BE2C (cell line): ENCODE measurements at regions not wholly inside any gene's neighbourhood (a gene's known extent, or its start where the extent isn't known, plus 50 kb on each side); places are given as distances from the start of the nearest gene placed in this dataset.

Experiments
- DNase-seq: peaks from one replicate; pipeline ENCODE4 v3.0.0-alpha.2; 2020
- H3K27me3 ChIP-seq: fragments of 250-450 bp; sonication (Bioruptor Pico); 2 replicates; pipeline ENCODE4 v1.5.1; 2020; ENCODE audit warnings: mild to moderate bottlenecking
- H3K36me3 ChIP-seq: fragments of 250-450 bp; sonication (Bioruptor Pico); 2 replicates; pipeline ENCODE4 v1.5.1; 2020; ENCODE audit warnings: mild to moderate bottlenecking
- H3K4me1 ChIP-seq: fragments of 250-450 bp; sonication (Bioruptor Pico); 2 replicates; pipeline ENCODE4 v1.5.1; 2020
- H3K4me3 ChIP-seq: 2 replicates; pipeline ENCODE4 v1.5.1; 2011; ENCODE audit warnings: low read depth, low read length
- H3K9me3 ChIP-seq: fragments of 250-450 bp; sonication (Bioruptor Pico); 2 replicates; pipeline ENCODE4 v1.5.1; 2020
- CTCF ChIP-seq: IDR thresholded peaks from 2 replicates; pipeline ENCODE4 v1.5.1; 2012; ENCODE audit warnings: mild to moderate bottlenecking, low read depth, low read length

- Histone ChIP-seq H3K4me3 (no peak overlapping the region), H3K4me1 (no peaks in the 10 kb centered on the region), H3K9me3 (no peaks in the 10 kb centered on the region), H3K27me3 (no peaks in the 10 kb centered on the region), H3K36me3 (no peaks in the 10 kb centered on the region)
- DNase-seq = no peak
- TF ChIP-seq CTCF = no peak
These were observed 497.7 kb downstream of the NPHP4 start for GRCh38 chr1:5494518-5494917.

GRCh38 chr1:5493851-5494311, 498.3 kb downstream of the NPHP4 start:
- H3K36me3 ChIP-seq = no peaks in the 10 kb centered on the region
- no peak overlapping the region for H3K4me3 ChIP-seq
- DNase-seq = no peak
- no peaks in the 10 kb centered on the region for H3K9me3 ChIP-seq
- no peaks in the 10 kb centered on the region for H3K27me3 ChIP-seq
- no peaks in the 10 kb centered on the region for H3K4me1 ChIP-seq
- TF ChIP-seq CTCF = no peak

GRCh38 chr1:5493275-5493674, 498.9 kb downstream of the NPHP4 start:
- no peak overlapping the region for H3K4me3 ChIP-seq
- no peak for TF ChIP-seq CTCF
- H3K36me3 ChIP-seq = no peaks in the 10 kb centered on the region
- H3K27me3 ChIP-seq = no peaks in the 10 kb centered on the region
- DNase-seq = no peak
- H3K9me3 ChIP-seq = no peaks in the 10 kb centered on the region
- H3K4me1 ChIP-seq = no peaks in the 10 kb centered on the region

DNA sequence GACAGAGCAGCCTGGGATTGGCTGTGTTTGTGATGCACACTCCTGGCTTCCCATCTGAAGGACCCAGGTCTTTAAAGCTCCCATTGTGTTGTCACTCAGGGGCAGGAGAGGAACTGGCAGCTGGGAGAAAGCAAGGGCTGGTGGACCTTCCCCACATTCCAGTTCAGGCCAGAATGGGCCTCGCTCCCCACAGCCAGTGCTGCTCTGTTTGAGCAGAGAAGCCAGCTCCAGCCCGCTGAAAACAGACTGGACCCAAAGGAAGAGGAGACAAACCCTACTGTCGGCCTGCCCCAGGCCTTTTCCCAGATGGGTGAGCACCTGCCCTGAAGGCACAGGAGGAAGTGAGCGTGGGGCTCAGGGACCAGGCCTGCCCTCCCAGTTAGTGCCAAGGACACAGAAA, 499.4 kb downstream of the NPHP4 start:
- Histone ChIP-seq H3K4me1 (no peaks in the 10 kb centered on the region), H3K9me3 (no peaks in the 10 kb centered on the region), H3K27me3 (no peaks in the 10 kb centered on the region), H3K36me3 (no peaks in the 10 kb centered on the region), H3K4me3 (no peak overlapping the region)
- DNase-seq = no peak
- no peak for TF ChIP-seq CTCF

DNA sequence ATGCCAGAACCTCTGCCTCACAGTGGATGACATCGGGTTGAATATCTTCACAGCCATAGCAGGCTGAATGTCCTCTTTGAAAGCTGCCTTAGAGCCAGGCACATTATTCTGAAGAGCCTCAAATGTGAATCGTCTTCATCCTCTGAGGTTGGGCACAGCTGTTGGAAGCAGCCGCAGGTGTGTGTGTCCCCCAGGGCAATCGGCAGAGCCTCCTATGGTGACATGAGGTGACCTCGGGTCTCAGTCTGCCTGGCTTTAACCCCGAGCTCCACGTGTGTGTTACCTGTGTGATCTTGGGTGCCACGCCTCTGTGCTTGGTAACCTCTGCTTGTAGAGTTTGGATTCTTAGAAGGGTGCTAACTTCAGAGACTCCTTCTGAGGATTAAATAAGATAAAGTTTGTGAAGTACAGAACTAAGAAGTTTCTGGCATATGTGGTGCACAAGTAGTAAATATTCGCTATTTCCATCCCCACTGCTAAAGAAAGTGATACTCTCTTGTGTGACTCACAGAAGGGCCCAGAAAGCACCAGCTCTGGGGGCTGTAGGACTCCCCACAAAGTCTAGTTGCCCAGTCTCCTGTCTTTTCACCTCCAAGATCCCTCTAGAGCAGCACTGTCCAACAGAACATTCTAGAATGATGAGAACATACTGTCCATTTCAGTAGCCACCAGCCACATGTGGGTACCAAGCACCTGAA, 500.9 kb downstream of the NPHP4 start:
- no peaks in the 10 kb centered on the region for H3K4me1 ChIP-seq
- H3K27me3 ChIP-seq = no peaks in the 10 kb centered on the region
- H3K36me3 ChIP-seq = no peaks in the 10 kb centered on the region
- TF ChIP-seq CTCF = no peak
- H3K4me3 ChIP-seq = no peak overlapping the region
- DNase-seq = no peak
- no peaks in the 10 kb centered on the region for H3K9me3 ChIP-seq

DNA sequence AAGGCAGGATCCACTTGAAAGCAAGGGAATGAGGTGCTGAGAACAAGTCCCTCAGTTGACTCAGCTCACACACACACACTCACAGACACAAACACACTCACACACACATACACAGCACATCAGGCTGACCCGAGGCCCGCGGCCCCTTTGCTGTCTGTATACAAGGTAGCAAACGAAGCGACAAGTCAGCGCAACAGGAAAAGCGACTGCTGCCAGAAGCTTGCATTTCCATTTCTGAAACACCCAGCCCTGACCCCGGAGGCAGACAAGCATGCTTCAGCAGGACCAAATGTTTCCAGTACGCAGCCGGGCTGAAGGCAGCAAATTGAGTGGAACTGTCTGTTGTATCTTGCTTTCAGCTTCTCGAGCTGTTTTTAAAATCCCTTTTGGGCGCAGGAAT, 501.6 kb downstream of the NPHP4 start:
- DNase-seq = no peak
- Histone ChIP-seq H3K4me3 (no peak overlapping the region), H3K4me1 (no peaks in the 10 kb centered on the region), H3K9me3 (no peaks in the 10 kb centered on the region), H3K36me3 (no peaks in the 10 kb centered on the region), H3K27me3 (no peaks in the 10 kb centered on the region)
- TF ChIP-seq CTCF = no peak
